ENCODE measurements at regions not wholly inside any gene's neighbourhood (a gene's known extent, or its start where the extent isn't known, plus 50 kb on each side); places are given as distances from the start of the nearest gene placed in this dataset.

DNA sequence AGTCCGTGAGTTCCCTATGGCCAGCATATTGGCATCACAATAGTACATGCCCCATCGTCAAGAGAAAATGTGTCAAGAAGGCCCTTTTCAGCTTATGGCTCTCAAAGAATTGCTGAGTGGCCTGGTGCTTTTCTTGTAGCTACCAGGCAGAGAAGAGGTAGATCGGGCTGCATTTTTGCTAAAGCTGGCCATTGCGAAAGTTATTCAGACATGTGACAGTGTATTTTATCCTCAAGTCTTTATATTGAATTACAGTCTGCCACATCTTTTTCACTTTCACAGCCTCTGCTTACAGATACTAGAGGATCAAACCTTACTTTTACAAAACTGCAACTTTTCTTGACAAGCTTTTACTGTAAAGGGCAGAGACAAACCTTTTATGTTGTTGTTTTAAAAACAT, 261.5 kb upstream of the IGFBP7 start (continued):
- TF ChIP-seq, protein P1, sequence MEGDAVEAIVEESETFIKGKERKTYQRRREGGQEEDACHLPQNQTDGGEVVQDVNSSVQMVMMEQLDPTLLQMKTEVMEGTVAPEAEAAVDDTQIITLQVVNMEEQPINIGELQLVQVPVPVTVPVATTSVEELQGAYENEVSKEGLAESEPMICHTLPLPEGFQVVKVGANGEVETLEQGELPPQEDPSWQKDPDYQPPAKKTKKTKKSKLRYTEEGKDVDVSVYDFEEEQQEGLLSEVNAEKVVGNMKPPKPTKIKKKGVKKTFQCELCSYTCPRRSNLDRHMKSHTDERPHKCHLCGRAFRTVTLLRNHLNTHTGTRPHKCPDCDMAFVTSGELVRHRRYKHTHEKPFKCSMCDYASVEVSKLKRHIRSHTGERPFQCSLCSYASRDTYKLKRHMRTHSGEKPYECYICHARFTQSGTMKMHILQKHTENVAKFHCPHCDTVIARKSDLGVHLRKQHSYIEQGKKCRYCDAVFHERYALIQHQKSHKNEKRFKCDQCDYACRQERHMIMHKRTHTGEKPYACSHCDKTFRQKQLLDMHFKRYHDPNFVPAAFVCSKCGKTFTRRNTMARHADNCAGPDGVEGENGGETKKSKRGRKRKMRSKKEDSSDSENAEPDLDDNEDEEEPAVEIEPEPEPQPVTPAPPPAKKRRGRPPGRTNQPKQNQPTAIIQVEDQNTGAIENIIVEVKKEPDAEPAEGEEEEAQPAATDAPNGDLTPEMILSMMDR (IDR thresholded peaks at IDR 0.05): no peak
- TF ChIP-seq RFX5 (IDR thresholded peaks at IDR 0.05; ENCODE audit: low read length) (no peak), EP300 (IDR thresholded peaks at IDR 0.05; ENCODE audit: borderline replicate concordance in 1 of 2, low read depth in 1 of 2, low read length in 1 of 2) (no peak), NFIC (IDR thresholded peaks at IDR 0.05; ENCODE audit: borderline replicate concordance) (no peak)
- TF ChIP-seq, protein P2, sequence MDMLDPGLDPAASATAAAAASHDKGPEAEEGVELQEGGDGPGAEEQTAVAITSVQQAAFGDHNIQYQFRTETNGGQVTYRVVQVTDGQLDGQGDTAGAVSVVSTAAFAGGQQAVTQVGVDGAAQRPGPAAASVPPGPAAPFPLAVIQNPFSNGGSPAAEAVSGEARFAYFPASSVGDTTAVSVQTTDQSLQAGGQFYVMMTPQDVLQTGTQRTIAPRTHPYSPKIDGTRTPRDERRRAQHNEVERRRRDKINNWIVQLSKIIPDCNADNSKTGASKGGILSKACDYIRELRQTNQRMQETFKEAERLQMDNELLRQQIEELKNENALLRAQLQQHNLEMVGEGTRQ (IDR thresholded peaks at IDR 0.05; ENCODE audit: borderline replicate concordance, low read depth, low read length): no peak

DNA sequence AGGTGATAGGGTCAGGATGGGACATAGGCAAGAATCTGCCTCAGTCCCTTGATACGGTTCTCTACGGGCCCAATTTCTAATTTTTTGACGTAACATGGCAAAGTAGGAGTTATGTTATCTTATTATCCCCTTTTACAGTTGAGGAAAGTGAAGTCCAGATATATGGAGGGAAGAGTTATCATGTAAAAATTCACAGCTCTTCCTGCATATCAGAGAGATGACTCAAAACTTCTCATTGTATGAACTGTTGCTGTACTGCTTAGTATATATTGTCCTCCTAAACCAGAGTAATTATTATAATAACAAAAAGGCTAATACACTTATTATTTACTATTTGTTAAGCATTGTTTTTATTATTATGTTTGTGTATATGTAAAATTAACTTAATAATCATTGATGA, 260.5 kb upstream of the IGFBP7 start:
- H3K9ac ChIP-seq: no peak overlapping the region
- no peak overlapping the region for H2AFZ ChIP-seq (ENCODE audit: low read depth)
- no peaks in the 10 kb centered on the region for H4K20me1 ChIP-seq (ENCODE audit: insufficient read depth)
- ChIA-PET CTCF (interaction anchor here (0.7 kb wide), 1 partner anchor 207 kb away, joined by 3 read pairs; no protein-coding TSS in a partner anchor), POLR2A (no interaction called here)
- no peaks in the 10 kb centered on the region for H3K79me2 ChIP-seq (ENCODE audit: insufficient read depth)
- no peak for DNase-seq
- H3K9me2 ChIP-seq: no peaks in the 10 kb centered on the region
- no peak overlapping the region for H3K27ac ChIP-seq (ENCODE audit: low read depth in 2 of 2, low read length in 1 of 2)
- no peak overlapping the region for H3K4me3 ChIP-seq (ENCODE audit: low read depth in 2 of 2, low read length in 1 of 2)
- H3K4me2 ChIP-seq: no peak overlapping the region
- no peaks in the 10 kb centered on the region for H3K27me3 ChIP-seq (ENCODE audit: insufficient read depth)
- 56% methylated on average over 3 of the region's 3 CpGs for WGBS (ENCODE audit: low lambda C conversion rate)
- no peaks in the 10 kb centered on the region for H3F3A ChIP-seq (replicated peaks; ENCODE audit: insufficient read depth)
- no peaks in the 10 kb centered on the region for H3K9me3 ChIP-seq
- H3K4me1 ChIP-seq (ENCODE audit: control insufficient read depth in 1 of 2, insufficient read depth in 2 of 2, low read depth in 1 of 2, low read length in 1 of 2): no peaks in the 10 kb centered on the region
- H3K36me3 ChIP-seq (replicated peaks in 1 of 2; ENCODE audit: control insufficient read depth in 1 of 2, insufficient read depth in 2 of 2, low read length in 1 of 2): no peaks in the 10 kb centered on the region
- TF ChIP-seq RFX5 (IDR thresholded peaks at IDR 0.05; ENCODE audit: low read length) (no peak), MXI1 (IDR thresholded peaks at IDR 0.05; ENCODE audit: low read depth, low read length) (no peak), NFIC (IDR thresholded peaks at IDR 0.05; ENCODE audit: borderline replicate concordance) (no peak), CHD2 (IDR thresholded peaks at IDR 0.05; ENCODE audit: low read length, partially characterized antibody) (no peak), TCF12 (IDR thresholded peaks at IDR 0.05) (no peak), FOSL2 (IDR thresholded peaks at IDR 0.05; ENCODE audit: borderline replicate concordance, low read depth) (no peak), FOXM1 (IDR thresholded peaks at IDR 0.05; ENCODE audit: low read depth) (no peak), NRF1 (IDR thresholded peaks at IDR 0.05; ENCODE audit: low read depth, low read length) (no peak), SIN3A (IDR thresholded peaks at IDR 0.05; ENCODE audit: borderline replicate concordance, low read depth, low read length) (no peak)
- TF ChIP-seq, protein P2 (IDR thresholded peaks at IDR 0.05; ENCODE audit: borderline replicate concordance, low read depth, low read length): no peak
- TF ChIP-seq, protein P3, sequence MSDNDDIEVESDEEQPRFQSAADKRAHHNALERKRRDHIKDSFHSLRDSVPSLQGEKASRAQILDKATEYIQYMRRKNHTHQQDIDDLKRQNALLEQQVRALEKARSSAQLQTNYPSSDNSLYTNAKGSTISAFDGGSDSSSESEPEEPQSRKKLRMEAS (IDR thresholded peaks at IDR 0.05; ENCODE audit: low read depth): no peak
- TF ChIP-seq, protein P4, sequence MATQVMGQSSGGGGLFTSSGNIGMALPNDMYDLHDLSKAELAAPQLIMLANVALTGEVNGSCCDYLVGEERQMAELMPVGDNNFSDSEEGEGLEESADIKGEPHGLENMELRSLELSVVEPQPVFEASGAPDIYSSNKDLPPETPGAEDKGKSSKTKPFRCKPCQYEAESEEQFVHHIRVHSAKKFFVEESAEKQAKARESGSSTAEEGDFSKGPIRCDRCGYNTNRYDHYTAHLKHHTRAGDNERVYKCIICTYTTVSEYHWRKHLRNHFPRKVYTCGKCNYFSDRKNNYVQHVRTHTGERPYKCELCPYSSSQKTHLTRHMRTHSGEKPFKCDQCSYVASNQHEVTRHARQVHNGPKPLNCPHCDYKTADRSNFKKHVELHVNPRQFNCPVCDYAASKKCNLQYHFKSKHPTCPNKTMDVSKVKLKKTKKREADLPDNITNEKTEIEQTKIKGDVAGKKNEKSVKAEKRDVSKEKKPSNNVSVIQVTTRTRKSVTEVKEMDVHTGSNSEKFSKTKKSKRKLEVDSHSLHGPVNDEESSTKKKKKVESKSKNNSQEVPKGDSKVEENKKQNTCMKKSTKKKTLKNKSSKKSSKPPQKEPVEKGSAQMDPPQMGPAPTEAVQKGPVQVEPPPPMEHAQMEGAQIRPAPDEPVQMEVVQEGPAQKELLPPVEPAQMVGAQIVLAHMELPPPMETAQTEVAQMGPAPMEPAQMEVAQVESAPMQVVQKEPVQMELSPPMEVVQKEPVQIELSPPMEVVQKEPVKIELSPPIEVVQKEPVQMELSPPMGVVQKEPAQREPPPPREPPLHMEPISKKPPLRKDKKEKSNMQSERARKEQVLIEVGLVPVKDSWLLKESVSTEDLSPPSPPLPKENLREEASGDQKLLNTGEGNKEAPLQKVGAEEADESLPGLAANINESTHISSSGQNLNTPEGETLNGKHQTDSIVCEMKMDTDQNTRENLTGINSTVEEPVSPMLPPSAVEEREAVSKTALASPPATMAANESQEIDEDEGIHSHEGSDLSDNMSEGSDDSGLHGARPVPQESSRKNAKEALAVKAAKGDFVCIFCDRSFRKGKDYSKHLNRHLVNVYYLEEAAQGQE (IDR thresholded peaks at IDR 0.05; ENCODE audit: low read depth, low read length): no peak
- TF ChIP-seq, protein P5, sequence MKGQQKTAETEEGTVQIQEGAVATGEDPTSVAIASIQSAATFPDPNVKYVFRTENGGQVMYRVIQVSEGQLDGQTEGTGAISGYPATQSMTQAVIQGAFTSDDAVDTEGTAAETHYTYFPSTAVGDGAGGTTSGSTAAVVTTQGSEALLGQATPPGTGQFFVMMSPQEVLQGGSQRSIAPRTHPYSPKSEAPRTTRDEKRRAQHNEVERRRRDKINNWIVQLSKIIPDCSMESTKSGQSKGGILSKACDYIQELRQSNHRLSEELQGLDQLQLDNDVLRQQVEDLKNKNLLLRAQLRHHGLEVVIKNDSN (IDR thresholded peaks at IDR 0.05; ENCODE audit: borderline replicate concordance, low read depth): no peak

Measured in SK-N-SH (cell line).